Endothelial cell of umbilical vein (primary cell): ENCODE measurements at regions not wholly inside any gene's neighbourhood (a gene's known extent, or its start where the extent isn't known, plus 50 kb on each side); places are given as distances from the start of the nearest gene placed in this dataset.

Experiments used
- CTCF ChIP-seq, 2 donors: IDR thresholded peaks; 1 replicate in 1 of 2; 2 replicates in 1 of 2; pipeline ENCODE4 v1.5.1; 2011; ENCODE audit warnings: low read length in 2 of 2, mild to moderate bottlenecking in 2 of 2, moderate library complexity in 2 of 2, control low read depth in 1 of 2, inconsistent platforms in 1 of 2, low read depth in 1 of 2; ENCODE audit not compliant: insufficient read depth in 1 of 2; ENCODE audit errors: extremely low read depth in 1 of 2
- EZH2 ChIP-seq: IDR thresholded peaks from 2 replicates; pipeline ENCODE4 v1.6.1; 2012; ENCODE audit warnings: borderline replicate concordance, low read depth, mild to moderate bottlenecking, moderate library complexity, low read length, inconsistent platforms; ENCODE audit not compliant: severe bottlenecking
- JUN ChIP-seq: IDR thresholded peaks from 2 replicates; pipeline ENCODE4 v1.6.1; 2011; ENCODE audit warnings: borderline replicate concordance, low read depth; ENCODE audit not compliant: insufficient read length, insufficient read depth
- MYC ChIP-seq: IDR thresholded peaks from one replicate; pipeline ENCODE4 v1.6.1; 2011; ENCODE audit warnings: mild to moderate bottlenecking, low read depth, low read length
- POLR2A ChIP-seq: IDR thresholded peaks from 2 replicates; pipeline ENCODE4 v1.6.1; 2012; ENCODE audit warnings: low read depth, mild to moderate bottlenecking, control low read depth, low read length
- POLR2AphosphoS5 ChIP-seq: IDR thresholded peaks from 2 replicates; pipeline ENCODE4 v1.6.1; 2012; ENCODE audit warnings: low read depth, mild to moderate bottlenecking, control low read depth, low read length, moderate library complexity; ENCODE audit not compliant: insufficient read depth
- TF ChIP-seq, protein P1 (sequence below): IDR thresholded peaks from 2 replicates; pipeline ENCODE4 v1.6.1; 2011; ENCODE audit not compliant: insufficient read depth, insufficient read length

- TF ChIP-seq POLR2A (no peak), CTCF (IDR thresholded peaks at IDR 0.05; ENCODE audit: extremely low read depth in 1 of 2, insufficient read depth in 1 of 2, low read depth in 1 of 2, low read length in 2 of 2) (no peak), EZH2 (no peak), MYC (no peak), POLR2AphosphoS5 (no peak), JUN (no peak)
- TF ChIP-seq, protein P1, sequence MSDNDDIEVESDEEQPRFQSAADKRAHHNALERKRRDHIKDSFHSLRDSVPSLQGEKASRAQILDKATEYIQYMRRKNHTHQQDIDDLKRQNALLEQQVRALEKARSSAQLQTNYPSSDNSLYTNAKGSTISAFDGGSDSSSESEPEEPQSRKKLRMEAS = no peak
These were observed 78.4 kb upstream of the CCDC167 start for GRCh38 chr6:37578104-37578503.
